HL-60 (cell line): ENCODE measurements at regions not wholly inside any gene's neighbourhood (a gene's known extent, or its start where the extent isn't known, plus 50 kb on each side); places are given as distances from the start of the nearest gene placed in this dataset.

Experiments
- DNase-seq, 2 experiments: peaks; one replicate each; pipeline ENCODE4 v3.0.0-alpha.2; 2010 to 2020; ENCODE audit warnings: low read depth in 1 of 2, low spot score in 1 of 2
- H3K27ac ChIP-seq: fragments of 250-450 bp; sonication (Bioruptor Pico); replicated peaks from 2 replicates; pipeline ENCODE4 v1.5.1; 2020; ENCODE audit warnings: mild to moderate bottlenecking, moderate library complexity
- H3K27me3 ChIP-seq: fragments of 250-450 bp; sonication (Bioruptor Pico); 2 replicates; pipeline ENCODE4 v1.5.1; 2021; ENCODE audit warnings: mild to moderate bottlenecking, moderate library complexity; ENCODE audit not compliant: insufficient read depth, poor library complexity, severe bottlenecking
- H3K4me3 ChIP-seq: replicated peaks from 2 replicates; pipeline ENCODE4 v1.5.1; 2011; ENCODE audit warnings: mild to moderate bottlenecking, control low read depth, low read length; ENCODE audit not compliant: insufficient read depth
- GABPA ChIP-seq: IDR thresholded peaks from 2 replicates; pipeline ENCODE4 v1.6.1; 2012; ENCODE audit warnings: low read depth
- POLR2AphosphoS5 ChIP-seq: IDR thresholded peaks from 2 replicates; pipeline ENCODE4 v1.6.1; 2012; ENCODE audit warnings: low read depth
- REST ChIP-seq: IDR thresholded peaks from 2 replicates; pipeline ENCODE4 v1.6.1; 2012; ENCODE audit warnings: low read depth; ENCODE audit not compliant: insufficient replicate concordance
- SPI1 ChIP-seq: IDR thresholded peaks from 2 replicates; pipeline ENCODE4 v1.6.1; 2012; ENCODE audit warnings: low read depth, mild to moderate bottlenecking, borderline replicate concordance
- TF ChIP-seq, protein P1 (sequence below): IDR thresholded peaks from one replicate; pipeline ENCODE4 v1.5.1; 2011; ENCODE audit warnings: low read length, control low read depth, inconsistent platforms; ENCODE audit not compliant: insufficient read depth

- Histone ChIP-seq H3K27ac (no peak overlapping the region), H3K27me3 (no peaks in the 10 kb centered on the region), H3K4me3 (no peak overlapping the region)
- DNase-seq: no peak
- TF ChIP-seq, protein P1, sequence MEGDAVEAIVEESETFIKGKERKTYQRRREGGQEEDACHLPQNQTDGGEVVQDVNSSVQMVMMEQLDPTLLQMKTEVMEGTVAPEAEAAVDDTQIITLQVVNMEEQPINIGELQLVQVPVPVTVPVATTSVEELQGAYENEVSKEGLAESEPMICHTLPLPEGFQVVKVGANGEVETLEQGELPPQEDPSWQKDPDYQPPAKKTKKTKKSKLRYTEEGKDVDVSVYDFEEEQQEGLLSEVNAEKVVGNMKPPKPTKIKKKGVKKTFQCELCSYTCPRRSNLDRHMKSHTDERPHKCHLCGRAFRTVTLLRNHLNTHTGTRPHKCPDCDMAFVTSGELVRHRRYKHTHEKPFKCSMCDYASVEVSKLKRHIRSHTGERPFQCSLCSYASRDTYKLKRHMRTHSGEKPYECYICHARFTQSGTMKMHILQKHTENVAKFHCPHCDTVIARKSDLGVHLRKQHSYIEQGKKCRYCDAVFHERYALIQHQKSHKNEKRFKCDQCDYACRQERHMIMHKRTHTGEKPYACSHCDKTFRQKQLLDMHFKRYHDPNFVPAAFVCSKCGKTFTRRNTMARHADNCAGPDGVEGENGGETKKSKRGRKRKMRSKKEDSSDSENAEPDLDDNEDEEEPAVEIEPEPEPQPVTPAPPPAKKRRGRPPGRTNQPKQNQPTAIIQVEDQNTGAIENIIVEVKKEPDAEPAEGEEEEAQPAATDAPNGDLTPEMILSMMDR: no peak
- TF ChIP-seq REST (no peak), POLR2AphosphoS5 (no peak), GABPA (no peak), SPI1 (no peak)
Measured at GRCh38 chr3:180351601-180352000, 250.4 kb upstream of the TTC14 start.

DNA sequence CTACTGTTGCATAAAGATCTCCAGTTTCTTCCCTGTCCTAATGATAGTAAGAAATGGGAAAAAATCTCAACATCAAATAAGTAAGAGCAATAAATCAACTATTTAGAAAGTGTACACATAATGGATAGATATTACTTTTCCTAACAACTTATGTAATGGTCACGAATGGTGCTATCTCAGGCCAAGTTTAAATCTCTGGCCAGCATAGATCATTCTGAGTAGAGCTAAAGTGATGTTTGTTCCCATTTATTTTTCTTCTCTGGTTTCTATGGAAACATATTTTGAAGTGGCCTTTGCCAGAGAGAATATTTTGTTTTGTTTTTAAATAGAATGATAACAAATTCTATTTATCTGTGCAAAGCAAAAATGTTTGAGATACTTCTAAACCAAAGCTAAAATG lies 249.7 kb upstream of the TTC14 start:
- Histone ChIP-seq H3K4me3 (no peak overlapping the region), H3K27ac (no peak overlapping the region), H3K27me3 (no peaks in the 10 kb centered on the region)
- TF ChIP-seq, protein P1: no peak
- TF ChIP-seq REST (no peak), SPI1 (no peak)
- DNase-seq: no peak

DNA sequence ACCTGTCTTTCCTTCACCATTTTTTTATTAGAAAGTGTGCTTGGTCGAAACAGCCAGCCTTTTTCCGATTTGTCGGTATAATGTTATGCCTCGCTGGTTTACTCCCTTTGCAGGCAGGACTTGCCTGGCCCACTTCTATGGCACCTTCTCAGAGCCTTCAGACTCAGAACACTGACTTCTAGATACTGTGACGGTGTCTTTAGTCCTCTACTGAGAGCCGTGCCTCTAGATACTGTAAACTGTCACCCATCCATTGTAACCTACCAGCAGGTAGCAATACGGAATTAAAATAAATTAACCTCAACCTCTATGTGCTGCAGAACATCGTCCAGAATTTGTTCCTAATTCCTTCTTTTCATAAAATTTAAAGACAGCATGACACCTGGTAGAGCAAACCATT lies 247.7 kb upstream of the TTC14 start:
- H3K27me3 ChIP-seq: no peaks in the 10 kb centered on the region
- no peak overlapping the region for H3K27ac ChIP-seq
- H3K4me3 ChIP-seq: no peak overlapping the region
- no peak for DNase-seq
- TF ChIP-seq, protein P1: no peak
- no peak for TF ChIP-seq SPI1
- TF ChIP-seq GABPA: no peak
- TF ChIP-seq REST: no peak
- no peak for TF ChIP-seq POLR2AphosphoS5
